ENCODE measurements at regions not wholly inside any gene's neighbourhood (a gene's known extent, or its start where the extent isn't known, plus 50 kb on each side); places are given as distances from the start of the nearest gene placed in this dataset.

- DNase-seq (no peak), ATAC-seq (ENCODE audit: low read depth) (no peak)
- Mint-ChIP-seq H3K9me3 (no peaks in the 10 kb centered on the region), H3K4me1 (no peaks in the 10 kb centered on the region), H3K27me3 (no peaks in the 10 kb centered on the region), H3K36me3 (ENCODE audit: low read depth) (no peaks in the 10 kb centered on the region), H3K27ac (no peak overlapping the region), H3K4me3 (no peak overlapping the region)
- intact Hi-C loops (cut with micrococcal nuclease) = no loop called here
- ChIA-PET POLR2A (no interaction called here), CTCF (no interaction called here)
- no peak for TF ChIP-seq CTCF (IDR thresholded peaks at IDR 0.05)
Measured at GRCh38 chr10:109517748-109518147, 405.6 kb downstream of the XPNPEP1 start.

- DNase-seq = no peak
- intact Hi-C loops (cut with micrococcal nuclease) = no loop called here
- H3K4me1 Mint-ChIP-seq = no peaks in the 10 kb centered on the region
- no peak overlapping the region for H3K4me3 Mint-ChIP-seq
- H3K9me3 Mint-ChIP-seq = no peaks in the 10 kb centered on the region
- H3K27me3 Mint-ChIP-seq = no peaks in the 10 kb centered on the region
- CTCF ChIA-PET = no interaction called here
- no peak for ATAC-seq (ENCODE audit: low read depth)
- no peaks in the 10 kb centered on the region for H3K36me3 Mint-ChIP-seq (ENCODE audit: low read depth)
- no peak for TF ChIP-seq CTCF (IDR thresholded peaks at IDR 0.05)
- POLR2A ChIA-PET = no interaction called here
- H3K27ac Mint-ChIP-seq = no peak overlapping the region
Measured at GRCh38 chr10:109504401-109504800, 418.9 kb downstream of the XPNPEP1 start.

GRCh38 chr10:109487691-109488090 lies 435.6 kb downstream of the XPNPEP1 start:
- Mint-ChIP-seq H3K27ac (no peak overlapping the region), H3K4me1 (no peaks in the 10 kb centered on the region), H3K27me3 (no peaks in the 10 kb centered on the region), H3K4me3 (no peak overlapping the region), H3K36me3 (ENCODE audit: low read depth) (no peaks in the 10 kb centered on the region), H3K9me3 (no peaks in the 10 kb centered on the region)
- DNase-seq (no peak), ATAC-seq (ENCODE audit: low read depth) (no peak)
- intact Hi-C loops (cut with micrococcal nuclease) = no loop called here
- ChIA-PET POLR2A (no interaction called here), CTCF (no interaction called here)
- TF ChIP-seq CTCF (IDR thresholded peaks at IDR 0.05) = no peak

- intact Hi-C loops (cut with micrococcal nuclease) = no loop called here
- no peak overlapping the region for H3K4me3 Mint-ChIP-seq
- no peak for TF ChIP-seq CTCF (IDR thresholded peaks at IDR 0.05)
- DNase-seq = no peak
- ChIA-PET POLR2A (no interaction called here), CTCF (no interaction called here)
- H3K36me3 Mint-ChIP-seq (ENCODE audit: low read depth) = no peaks in the 10 kb centered on the region
- no peak for ATAC-seq (ENCODE audit: low read depth)
- H3K9me3 Mint-ChIP-seq = no peaks in the 10 kb centered on the region
- H3K27ac Mint-ChIP-seq = no peak overlapping the region
- H3K4me1 Mint-ChIP-seq = no peaks in the 10 kb centered on the region
- no peaks in the 10 kb centered on the region for H3K27me3 Mint-ChIP-seq
Measured at GRCh38 chr10:109480836-109481235, 442.5 kb downstream of the XPNPEP1 start.

GRCh38 chr10:109475711-109476421 lies 447.4 kb downstream of the XPNPEP1 start:
- Mint-ChIP-seq H3K4me3 (no peak overlapping the region), H3K36me3 (ENCODE audit: low read depth) (no peaks in the 10 kb centered on the region), H3K27me3 (no peaks in the 10 kb centered on the region), H3K27ac (no peak overlapping the region), H3K9me3 (no peaks in the 10 kb centered on the region), H3K4me1 (no peaks in the 10 kb centered on the region)
- DNase-seq (no peak), ATAC-seq (ENCODE audit: low read depth) (no peak)
- intact Hi-C loops (cut with micrococcal nuclease) = no loop called here
- CTCF ChIA-PET = no interaction called here
- POLR2A ChIA-PET = no interaction called here
- no peak for TF ChIP-seq CTCF (IDR thresholded peaks at IDR 0.05)
